Osteocyte (in vitro differentiated cells): ENCODE measurements at regions not wholly inside any gene's neighbourhood (a gene's known extent, or its start where the extent isn't known, plus 50 kb on each side); places are given as distances from the start of the nearest gene placed in this dataset.

Experiments used
- DNase-seq: peaks from one replicate; pipeline ENCODE4 v3.0.0; 2021; ENCODE audit warnings: mixed read lengths; ENCODE audit not compliant: unreplicated experiment; ENCODE audit errors: extremely low spot score
- H3K27ac Mint-ChIP-seq: one replicate; pipeline ENCODE4 v1.8.0; 2021; ENCODE audit warnings: mild to moderate bottlenecking, mixed read lengths; ENCODE audit not compliant: unreplicated experiment
- H3K27me3 Mint-ChIP-seq: one replicate; pipeline ENCODE4 v1.8.0; 2021; ENCODE audit warnings: mixed read lengths; ENCODE audit not compliant: unreplicated experiment
- H3K36me3 Mint-ChIP-seq: one replicate; pipeline ENCODE4 v1.8.0; 2021; ENCODE audit warnings: mixed read lengths; ENCODE audit not compliant: unreplicated experiment
- H3K4me1 Mint-ChIP-seq: one replicate; pipeline ENCODE4 v1.8.0; 2021; ENCODE audit warnings: mixed read lengths; ENCODE audit not compliant: unreplicated experiment
- H3K4me3 Mint-ChIP-seq: one replicate; pipeline ENCODE4 v1.8.0; 2021; ENCODE audit warnings: mild to moderate bottlenecking, moderate library complexity, mixed read lengths; ENCODE audit not compliant: unreplicated experiment
- H3K9me3 Mint-ChIP-seq: one replicate; pipeline ENCODE4 v1.8.0; 2021; ENCODE audit warnings: mixed read lengths; ENCODE audit not compliant: unreplicated experiment
- TF ChIP-seq, protein P1 (sequence below): fragments of 200-600 bp; sonication (generic); IDR thresholded peaks from 2 replicates; pipeline ENCODE4 v1.5.0; 2021; ENCODE audit warnings: antibody characterized with exemption, mild to moderate bottlenecking, moderate library complexity

- Mint-ChIP-seq H3K4me1 (peaks cover 21% of the 10 kb centered on the region), H3K36me3 (peaks cover 2% of the 10 kb centered on the region), H3K4me3 (no peak overlapping the region), H3K27me3 (no peaks in the 10 kb centered on the region), H3K9me3 (no peaks in the 10 kb centered on the region), H3K27ac (no peak overlapping the region)
- no peak for DNase-seq
- TF ChIP-seq, protein P1, sequence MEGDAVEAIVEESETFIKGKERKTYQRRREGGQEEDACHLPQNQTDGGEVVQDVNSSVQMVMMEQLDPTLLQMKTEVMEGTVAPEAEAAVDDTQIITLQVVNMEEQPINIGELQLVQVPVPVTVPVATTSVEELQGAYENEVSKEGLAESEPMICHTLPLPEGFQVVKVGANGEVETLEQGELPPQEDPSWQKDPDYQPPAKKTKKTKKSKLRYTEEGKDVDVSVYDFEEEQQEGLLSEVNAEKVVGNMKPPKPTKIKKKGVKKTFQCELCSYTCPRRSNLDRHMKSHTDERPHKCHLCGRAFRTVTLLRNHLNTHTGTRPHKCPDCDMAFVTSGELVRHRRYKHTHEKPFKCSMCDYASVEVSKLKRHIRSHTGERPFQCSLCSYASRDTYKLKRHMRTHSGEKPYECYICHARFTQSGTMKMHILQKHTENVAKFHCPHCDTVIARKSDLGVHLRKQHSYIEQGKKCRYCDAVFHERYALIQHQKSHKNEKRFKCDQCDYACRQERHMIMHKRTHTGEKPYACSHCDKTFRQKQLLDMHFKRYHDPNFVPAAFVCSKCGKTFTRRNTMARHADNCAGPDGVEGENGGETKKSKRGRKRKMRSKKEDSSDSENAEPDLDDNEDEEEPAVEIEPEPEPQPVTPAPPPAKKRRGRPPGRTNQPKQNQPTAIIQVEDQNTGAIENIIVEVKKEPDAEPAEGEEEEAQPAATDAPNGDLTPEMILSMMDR, result no peak
These were observed 79.6 kb downstream of the GLI2 start for GRCh38 chr2:120815292-120815691.

GRCh38 chr2:120817136-120817955 lies 81.7 kb downstream of the GLI2 start:
- Mint-ChIP-seq H3K9me3 (no peaks in the 10 kb centered on the region), H3K27ac (no peak overlapping the region), H3K4me1 (peaks cover 33% of the 10 kb centered on the region), H3K27me3 (no peaks in the 10 kb centered on the region), H3K4me3 (no peak overlapping the region), H3K36me3 (peaks cover 2% of the 10 kb centered on the region)
- DNase-seq, result no peak
- TF ChIP-seq, protein P1, result no peak

GRCh38 chr2:120817956-120818325 lies 82.3 kb downstream of the GLI2 start:
- peaks cover 33% of the 10 kb centered on the region for H3K4me1 Mint-ChIP-seq
- no peak overlapping the region for H3K4me3 Mint-ChIP-seq
- H3K27ac Mint-ChIP-seq, result no peak overlapping the region
- DNase-seq, result no peak
- TF ChIP-seq, protein P1, result no peak
- no peaks in the 10 kb centered on the region for H3K27me3 Mint-ChIP-seq
- H3K36me3 Mint-ChIP-seq, result peaks cover 2% of the 10 kb centered on the region
- H3K9me3 Mint-ChIP-seq, result no peaks in the 10 kb centered on the region

DNA sequence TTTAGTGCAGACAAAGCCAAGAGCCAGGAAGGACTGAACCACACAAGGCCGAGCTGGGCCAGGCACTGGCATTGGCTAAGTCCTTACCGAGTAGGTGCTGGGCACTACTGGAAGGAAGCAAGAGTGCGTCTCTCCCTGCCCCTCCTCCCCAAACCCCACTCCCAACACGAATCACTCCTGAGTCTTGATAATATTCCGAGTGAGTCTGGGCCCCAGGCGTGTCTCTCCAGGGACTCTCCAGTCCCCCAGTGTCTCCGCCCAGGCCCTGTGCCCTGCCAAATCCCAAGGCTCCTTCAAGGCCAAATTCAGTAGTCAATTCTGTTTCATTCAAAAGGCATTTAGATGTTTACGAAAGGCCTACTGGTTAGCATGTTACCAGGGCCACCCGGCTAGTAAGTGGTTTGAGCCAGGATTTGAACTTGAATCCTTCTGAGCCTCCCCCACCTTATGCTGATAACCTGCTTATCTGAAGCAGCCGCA lies 82.8 kb downstream of the GLI2 start:
- no peak for DNase-seq
- no peaks in the 10 kb centered on the region for H3K36me3 Mint-ChIP-seq
- H3K27me3 Mint-ChIP-seq, result no peaks in the 10 kb centered on the region
- H3K4me3 Mint-ChIP-seq, result no peak overlapping the region
- H3K27ac Mint-ChIP-seq, result no peak overlapping the region
- H3K9me3 Mint-ChIP-seq, result no peaks in the 10 kb centered on the region
- TF ChIP-seq, protein P1, result no peak
- H3K4me1 Mint-ChIP-seq, result peaks cover 33% of the 10 kb centered on the region

DNA sequence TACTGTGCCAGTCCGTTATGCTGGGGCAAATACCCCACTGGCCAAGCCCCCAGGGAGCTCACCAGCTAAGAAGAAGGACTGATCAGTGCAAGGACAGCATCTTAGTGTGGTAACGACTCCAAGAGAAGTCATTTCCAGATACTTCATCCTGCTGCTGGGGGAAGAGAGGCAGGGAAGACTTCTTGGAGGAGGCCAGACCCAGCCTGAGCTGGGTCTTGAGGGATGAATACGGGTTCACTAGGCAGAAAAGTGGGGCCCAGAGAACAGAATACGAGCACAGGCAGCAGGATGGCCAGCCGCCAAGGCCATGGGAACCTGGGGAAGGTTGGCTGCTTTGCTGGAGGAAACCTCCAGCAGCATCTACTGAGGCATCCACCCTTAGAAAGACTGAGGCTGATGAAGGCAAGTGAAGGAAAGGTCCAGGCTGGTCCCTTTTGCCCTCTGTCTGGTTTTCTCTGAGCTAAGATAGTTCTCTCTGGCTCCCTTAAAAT lies 84.1 kb downstream of the GLI2 start:
- no peak for DNase-seq

More for the DNA sequence above, 84.1 kb downstream of the GLI2 start:
- Mint-ChIP-seq H3K36me3 (no peaks in the 10 kb centered on the region), H3K27ac (no peak overlapping the region), H3K27me3 (no peaks in the 10 kb centered on the region), H3K4me1 (peaks cover 36% of the 10 kb centered on the region), H3K9me3 (no peaks in the 10 kb centered on the region), H3K4me3 (no peak overlapping the region)
- TF ChIP-seq, protein P1, result no peak
